OCI-LY7 (cell line): ENCODE measurements at regions not wholly inside any gene's neighbourhood (a gene's known extent, or its start where the extent isn't known, plus 50 kb on each side); places are given as distances from the start of the nearest gene placed in this dataset.

Experiments used
- BruUV-seq: library from RNA; stranded (reverse); fragments of 400-500 nt; replicated peaks from 2 replicates; lab custom pipeline; 2021; lab: Mats Ljungman, UMichigan
- CTCF ChIA-PET: fragments of 300-600 bp; sonication (Branson Sonifier 250); formaldehyde crosslinking; loops from one replicate; lab custom pipeline; 2022; ENCODE audit warnings: antibody characterized with exemption; ENCODE audit not compliant: unreplicated experiment; lab: Charles Lee
- POLR2A ChIA-PET: fragments of 300-600 bp; sonication (Branson Sonifier 250); formaldehyde crosslinking; loops from one replicate; lab custom pipeline; 2022; ENCODE audit warnings: antibody characterized with exemption; lab: Charles Lee
- DNase-seq: peaks from one replicate; pipeline ENCODE4 v3.0.0-alpha.2; 2015; ENCODE audit warnings: low spot score
- H2AFZ ChIP-seq: fragments of 200-600 bp; sonication (generic), shearing (Covaris generic); 2 replicates; pipeline ENCODE4 v1.6.1; 2014; ENCODE audit warnings: mild to moderate bottlenecking, antibody characterized with exemption, low read length, moderate library complexity
- H3K27ac ChIP-seq: fragments of 200-600 bp; sonication (generic); 2 replicates; pipeline ENCODE4 v1.5.1; 2014; ENCODE audit warnings: mixed run types, low read depth, mild to moderate bottlenecking, moderate library complexity, low read length, inconsistent platforms; ENCODE audit not compliant: poor library complexity, severe bottlenecking
- H3K36me3 ChIP-seq: fragments of 200-600 bp; sonication (generic); 2 replicates; pipeline ENCODE4 v1.6.1; 2014; ENCODE audit warnings: mild to moderate bottlenecking, antibody characterized with exemption, low read length, moderate library complexity, mixed read lengths; ENCODE audit not compliant: insufficient read depth
- H3K4me1 ChIP-seq: fragments of 200-600 bp; sonication (generic); 2 replicates; pipeline ENCODE4 v1.5.1; 2014; ENCODE audit warnings: mild to moderate bottlenecking, low read length; ENCODE audit not compliant: insufficient read depth, poor library complexity, severe bottlenecking
- H3K4me2 ChIP-seq: fragments of 200-600 bp; sonication (generic); 2 replicates; pipeline ENCODE4 v1.6.1; 2014; ENCODE audit warnings: mild to moderate bottlenecking, low read length
- H3K4me3 ChIP-seq: fragments of 200-600 bp; sonication (generic); 2 replicates; pipeline ENCODE4 v1.5.1; 2014; ENCODE audit warnings: mild to moderate bottlenecking, low read depth, low read length; ENCODE audit not compliant: poor library complexity, severe bottlenecking
- H3K79me2 ChIP-seq: fragments of 200-600 bp; sonication (generic); 2 replicates; pipeline ENCODE4 v1.6.1; 2016; ENCODE audit warnings: low read depth, mild to moderate bottlenecking, low read length, moderate library complexity, mixed read lengths; ENCODE audit not compliant: insufficient read depth
- H3K9me2 ChIP-seq: fragments of 200-600 bp; sonication (generic); 2 replicates; pipeline ENCODE4 v1.6.1; 2016; ENCODE audit warnings: mild to moderate bottlenecking, low read length, mixed read lengths; ENCODE audit not compliant: insufficient read depth
- H3K9me3 ChIP-seq: fragments of 200-600 bp; sonication (generic); 2 replicates; pipeline ENCODE4 v1.6.1; 2014; ENCODE audit warnings: mild to moderate bottlenecking, mixed run types, low read length, mixed read lengths
- H4K20me1 ChIP-seq: fragments of 200-600 bp; sonication (generic); 2 replicates; pipeline ENCODE4 v1.6.1; 2014; ENCODE audit warnings: mild to moderate bottlenecking, antibody characterized with exemption, low read length, moderate library complexity, mixed read lengths; ENCODE audit not compliant: insufficient read depth
- EZH2phosphoT487 ChIP-seq: fragments of 200-600 bp; sonication (generic); IDR thresholded peaks from 2 replicates; pipeline ENCODE4 v1.6.1; 2018; ENCODE audit warnings: low read depth, borderline replicate concordance, mild to moderate bottlenecking, mixed run types, antibody characterized with exemption, low read length, moderate library complexity, mixed read lengths
- intact Hi-C: fragments of 100-400 bp; cut with micrococcal nuclease; formaldehyde crosslinking; loops from one replicate; pipeline ENCODE4 v1.10.0; 2022; ENCODE audit not compliant: unreplicated experiment
- TF ChIP-seq, protein P1 (sequence below): fragments of 200-600 bp; sonication (generic); conservative IDR thresholded peaks from 2 replicates; pipeline ENCODE4 v1.5.1; 2014; ENCODE audit warnings: mild to moderate bottlenecking, antibody characterized with exemption, low read length, moderate library complexity, mixed read lengths

DNA sequence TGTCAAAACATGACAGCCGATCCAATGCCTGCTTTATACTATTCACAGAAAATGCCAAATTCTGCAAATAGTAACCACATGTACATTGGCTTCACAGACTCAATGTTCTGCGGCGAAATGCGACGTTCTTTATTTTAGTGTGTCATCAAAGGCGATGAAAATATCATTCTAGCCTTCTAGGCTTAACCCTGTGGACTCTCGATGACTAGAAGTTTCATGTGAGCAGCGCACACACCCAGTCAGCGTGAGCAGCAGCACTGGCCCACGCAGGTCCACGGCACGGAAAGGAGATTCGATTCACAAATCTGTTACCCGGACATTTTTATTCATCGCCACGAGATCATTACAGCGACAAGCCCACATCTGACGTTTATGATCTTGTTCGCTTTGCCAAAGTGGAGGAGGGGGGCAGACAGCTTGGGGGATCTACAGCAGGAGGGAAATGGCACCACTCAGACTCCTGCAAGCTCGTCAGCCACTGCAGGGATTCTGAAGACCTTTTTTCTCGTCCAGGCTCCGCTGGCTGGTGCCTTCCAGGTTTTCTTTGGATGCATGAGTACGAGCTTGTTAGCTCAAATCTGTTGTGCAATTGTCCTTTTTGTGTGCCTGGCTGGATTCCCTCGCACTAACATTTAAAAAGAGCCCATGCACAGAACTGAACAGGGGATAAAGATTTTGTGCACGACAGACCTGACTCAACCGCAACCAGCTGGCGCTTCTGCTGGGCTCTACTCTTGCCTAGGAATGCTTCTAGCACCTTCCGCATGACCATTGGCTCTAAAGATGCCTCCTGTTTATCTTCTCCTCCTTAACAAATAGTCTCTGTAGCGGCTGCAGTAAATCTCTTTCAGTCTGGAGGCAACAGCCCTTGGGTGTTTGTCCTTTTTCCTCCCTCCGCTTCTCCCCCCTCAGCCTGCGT is 938.4 kb downstream of the MCTP2 start:
- intact Hi-C loops, result no loop called here
- BruUV-seq, result no TSS peak

DNA sequence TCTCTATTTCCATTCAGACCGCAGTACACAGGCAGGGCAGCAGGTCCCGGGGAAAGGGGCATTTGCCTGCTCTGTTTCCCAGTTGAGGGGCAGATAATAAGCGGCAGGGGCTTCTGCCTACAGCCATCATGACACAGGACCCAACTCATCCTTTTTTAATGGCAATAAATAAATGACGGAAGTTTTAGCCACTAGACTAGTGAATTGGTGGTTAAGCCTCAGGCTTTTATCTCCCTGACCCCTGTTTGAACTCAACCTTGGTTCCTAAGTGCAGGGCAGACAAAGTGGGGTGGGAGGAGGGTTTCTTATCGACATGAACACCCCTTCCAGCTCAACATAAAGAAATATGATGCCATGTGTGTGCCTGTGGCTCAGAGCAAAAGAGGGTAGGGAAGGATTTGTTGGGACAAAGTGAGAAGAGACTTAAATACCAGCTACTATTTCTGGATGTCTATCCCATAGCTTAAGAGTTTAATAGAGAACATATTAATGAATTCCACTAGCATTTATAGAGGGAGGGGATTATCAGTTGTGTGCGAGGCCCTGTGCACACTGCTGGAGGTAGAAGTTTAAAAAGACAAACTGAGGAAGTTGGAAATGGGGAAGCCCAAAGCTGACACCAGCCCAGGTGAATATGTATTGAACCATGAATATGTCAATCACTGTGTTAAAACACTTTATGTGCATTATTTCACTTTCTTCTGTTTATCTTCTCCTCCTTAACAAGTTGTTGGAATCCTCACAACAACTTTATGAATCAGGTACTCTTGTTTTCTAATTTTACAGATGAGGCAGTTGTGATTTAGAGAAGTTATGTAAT is 939.4 kb downstream of the MCTP2 start:
- no peak overlapping the region for H2AFZ ChIP-seq

More for the DNA sequence above, 938.4 kb downstream of the MCTP2 start:
- no peaks in the 10 kb centered on the region for H3K79me2 ChIP-seq
- no peak overlapping the region for H3K4me2 ChIP-seq
- no peaks in the 10 kb centered on the region for H3K9me3 ChIP-seq
- no peak for DNase-seq
- H3K27ac ChIP-seq, result no peak overlapping the region
- no peak overlapping the region for H3K4me3 ChIP-seq
- no peaks in the 10 kb centered on the region for H3K36me3 ChIP-seq
- no peak overlapping the region for H2AFZ ChIP-seq
- ChIA-PET CTCF (no interaction called here), POLR2A (no interaction called here)
- no peaks in the 10 kb centered on the region for H3K4me1 ChIP-seq
- no peaks in the 10 kb centered on the region for H3K9me2 ChIP-seq
- H4K20me1 ChIP-seq, result no peaks in the 10 kb centered on the region
- no peak for TF ChIP-seq EZH2phosphoT487
- TF ChIP-seq, protein P1, sequence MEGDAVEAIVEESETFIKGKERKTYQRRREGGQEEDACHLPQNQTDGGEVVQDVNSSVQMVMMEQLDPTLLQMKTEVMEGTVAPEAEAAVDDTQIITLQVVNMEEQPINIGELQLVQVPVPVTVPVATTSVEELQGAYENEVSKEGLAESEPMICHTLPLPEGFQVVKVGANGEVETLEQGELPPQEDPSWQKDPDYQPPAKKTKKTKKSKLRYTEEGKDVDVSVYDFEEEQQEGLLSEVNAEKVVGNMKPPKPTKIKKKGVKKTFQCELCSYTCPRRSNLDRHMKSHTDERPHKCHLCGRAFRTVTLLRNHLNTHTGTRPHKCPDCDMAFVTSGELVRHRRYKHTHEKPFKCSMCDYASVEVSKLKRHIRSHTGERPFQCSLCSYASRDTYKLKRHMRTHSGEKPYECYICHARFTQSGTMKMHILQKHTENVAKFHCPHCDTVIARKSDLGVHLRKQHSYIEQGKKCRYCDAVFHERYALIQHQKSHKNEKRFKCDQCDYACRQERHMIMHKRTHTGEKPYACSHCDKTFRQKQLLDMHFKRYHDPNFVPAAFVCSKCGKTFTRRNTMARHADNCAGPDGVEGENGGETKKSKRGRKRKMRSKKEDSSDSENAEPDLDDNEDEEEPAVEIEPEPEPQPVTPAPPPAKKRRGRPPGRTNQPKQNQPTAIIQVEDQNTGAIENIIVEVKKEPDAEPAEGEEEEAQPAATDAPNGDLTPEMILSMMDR, result no peak

More for the DNA sequence above, 939.4 kb downstream of the MCTP2 start:
- no peak for DNase-seq
- POLR2A ChIA-PET, result no interaction called here
- Histone ChIP-seq H3K27ac (no peak overlapping the region), H3K4me1 (no peaks in the 10 kb centered on the region), H3K79me2 (no peaks in the 10 kb centered on the region), H4K20me1 (no peaks in the 10 kb centered on the region), H3K4me3 (no peak overlapping the region), H3K4me2 (no peak overlapping the region), H3K9me3 (no peaks in the 10 kb centered on the region), H3K9me2 (no peaks in the 10 kb centered on the region), H3K36me3 (no peaks in the 10 kb centered on the region)
- intact Hi-C loops, result no loop called here
- TF ChIP-seq, protein P1, result no peak
- no peak for TF ChIP-seq EZH2phosphoT487
- BruUV-seq, result no TSS peak
- CTCF ChIA-PET, result no interaction called here
